ENCODE measurements at regions not wholly inside any gene's neighbourhood (a gene's known extent, or its start where the extent isn't known, plus 50 kb on each side); places are given as distances from the start of the nearest gene placed in this dataset.

DNA sequence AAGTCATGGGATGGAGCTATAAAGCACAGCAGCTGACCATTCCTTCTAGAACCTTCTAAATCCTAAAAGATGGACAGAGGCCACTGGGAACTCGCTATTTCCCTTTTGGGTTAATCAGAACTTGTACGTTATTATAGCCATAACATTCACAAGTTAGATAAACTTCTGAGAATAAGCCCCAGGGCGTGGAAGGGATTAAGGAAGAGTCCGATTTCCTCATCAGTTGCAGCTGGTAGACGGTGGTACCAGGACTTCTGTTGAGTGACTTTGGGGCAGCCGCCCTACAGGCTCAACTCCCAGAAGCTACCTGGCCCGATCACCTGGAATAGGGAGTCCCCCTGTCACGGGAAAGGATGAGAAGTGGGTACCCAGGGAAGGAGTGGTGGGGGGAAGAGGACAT, 370.1 kb upstream of the ZFHX3 start:
- dilution Hi-C loops (cut with HindIII; ENCODE audit: low sequenced_read_pairs, unreplicated experiment) (no loop called here), intact Hi-C loops (cut with micrococcal nuclease) (loop anchor here (10.0 kb wide), 1 partner anchor 363 kb away; no protein-coding TSS in a partner anchor), in situ Hi-C loops (cut with MboI; ENCODE audit: low sequenced_read_pairs) (no loop called here)
- no peaks in the 10 kb centered on the region for H3K79me1 ChIP-seq (ENCODE audit: low read depth in 1 of 2, low read length in 2 of 2)
- H3K9ac ChIP-seq (ENCODE audit: low read depth, low read length): no peak overlapping the region
- no peak overlapping the region for H2BK120ac ChIP-seq (ENCODE audit: low read depth, low read length)
- H4K20me1 ChIP-seq (ENCODE audit: insufficient read depth, low read length): no peaks in the 10 kb centered on the region
- no peak overlapping the region for H2BK15ac ChIP-seq (ENCODE audit: low read depth, low read length)
- no peaks in the 10 kb centered on the region for H3K36me3 ChIP-seq (ENCODE audit: control insufficient read depth, insufficient read depth, low read length)
- TF ChIP-seq, protein P1, sequence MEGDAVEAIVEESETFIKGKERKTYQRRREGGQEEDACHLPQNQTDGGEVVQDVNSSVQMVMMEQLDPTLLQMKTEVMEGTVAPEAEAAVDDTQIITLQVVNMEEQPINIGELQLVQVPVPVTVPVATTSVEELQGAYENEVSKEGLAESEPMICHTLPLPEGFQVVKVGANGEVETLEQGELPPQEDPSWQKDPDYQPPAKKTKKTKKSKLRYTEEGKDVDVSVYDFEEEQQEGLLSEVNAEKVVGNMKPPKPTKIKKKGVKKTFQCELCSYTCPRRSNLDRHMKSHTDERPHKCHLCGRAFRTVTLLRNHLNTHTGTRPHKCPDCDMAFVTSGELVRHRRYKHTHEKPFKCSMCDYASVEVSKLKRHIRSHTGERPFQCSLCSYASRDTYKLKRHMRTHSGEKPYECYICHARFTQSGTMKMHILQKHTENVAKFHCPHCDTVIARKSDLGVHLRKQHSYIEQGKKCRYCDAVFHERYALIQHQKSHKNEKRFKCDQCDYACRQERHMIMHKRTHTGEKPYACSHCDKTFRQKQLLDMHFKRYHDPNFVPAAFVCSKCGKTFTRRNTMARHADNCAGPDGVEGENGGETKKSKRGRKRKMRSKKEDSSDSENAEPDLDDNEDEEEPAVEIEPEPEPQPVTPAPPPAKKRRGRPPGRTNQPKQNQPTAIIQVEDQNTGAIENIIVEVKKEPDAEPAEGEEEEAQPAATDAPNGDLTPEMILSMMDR (conservative IDR thresholded peaks at IDR 0.05; ENCODE audit: low read depth, low read length): no peak
- TF ChIP-seq RAD21 (IDR thresholded peaks at IDR 0.05; ENCODE audit: low read length) (no peak), SMC3 (IDR thresholded peaks at IDR 0.05; ENCODE audit: low read depth, low read length) (no peak), POLR2A (IDR thresholded peaks at IDR 0.05; ENCODE audit: low read depth, low read length) (no peak), CHD1 (IDR thresholded peaks at IDR 0.05; ENCODE audit: low read depth, low read length) (no peak), FOS (IDR thresholded peaks at IDR 0.05; ENCODE audit: low read depth, low read length) (no peak), BHLHE40 (IDR thresholded peaks at IDR 0.05; ENCODE audit: low read depth, low read length) (no peak), MXI1 (IDR thresholded peaks at IDR 0.05; ENCODE audit: borderline replicate concordance, low read depth, low read length) (no peak), MAFK (IDR thresholded peaks at IDR 0.05; ENCODE audit: low read depth, low read length) (no peak), RCOR1 (IDR thresholded peaks at IDR 0.05; ENCODE audit: insufficient replicate concordance, low read length) (no peak)
- TF ChIP-seq, protein P2, sequence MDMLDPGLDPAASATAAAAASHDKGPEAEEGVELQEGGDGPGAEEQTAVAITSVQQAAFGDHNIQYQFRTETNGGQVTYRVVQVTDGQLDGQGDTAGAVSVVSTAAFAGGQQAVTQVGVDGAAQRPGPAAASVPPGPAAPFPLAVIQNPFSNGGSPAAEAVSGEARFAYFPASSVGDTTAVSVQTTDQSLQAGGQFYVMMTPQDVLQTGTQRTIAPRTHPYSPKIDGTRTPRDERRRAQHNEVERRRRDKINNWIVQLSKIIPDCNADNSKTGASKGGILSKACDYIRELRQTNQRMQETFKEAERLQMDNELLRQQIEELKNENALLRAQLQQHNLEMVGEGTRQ (IDR thresholded peaks at IDR 0.05; ENCODE audit: low read depth, low read length): no peak
- TF ChIP-seq, protein P3, sequence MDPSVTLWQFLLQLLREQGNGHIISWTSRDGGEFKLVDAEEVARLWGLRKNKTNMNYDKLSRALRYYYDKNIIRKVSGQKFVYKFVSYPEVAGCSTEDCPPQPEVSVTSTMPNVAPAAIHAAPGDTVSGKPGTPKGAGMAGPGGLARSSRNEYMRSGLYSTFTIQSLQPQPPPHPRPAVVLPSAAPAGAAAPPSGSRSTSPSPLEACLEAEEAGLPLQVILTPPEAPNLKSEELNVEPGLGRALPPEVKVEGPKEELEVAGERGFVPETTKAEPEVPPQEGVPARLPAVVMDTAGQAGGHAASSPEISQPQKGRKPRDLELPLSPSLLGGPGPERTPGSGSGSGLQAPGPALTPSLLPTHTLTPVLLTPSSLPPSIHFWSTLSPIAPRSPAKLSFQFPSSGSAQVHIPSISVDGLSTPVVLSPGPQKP (IDR thresholded peaks at IDR 0.05; ENCODE audit: borderline replicate concordance, low read depth, low read length): no peak
- ATAC-seq (ENCODE audit: low read depth): no peak
- H4K8ac ChIP-seq (ENCODE audit: low read depth in 2 of 2, low read length in 2 of 2): no peak overlapping the region
- peak overlapping the region; percentile 65; the same call in 1 of the 2 replicates for H3K18ac ChIP-seq (ENCODE audit: low read depth, low read length)
- no peak overlapping the region for H4K91ac ChIP-seq (ENCODE audit: insufficient read depth, low read depth, low read length)
- no peak overlapping the region for H3K4me3 ChIP-seq (ENCODE audit: insufficient read depth, low read depth, low read length)
- 20% methylated on average over 1 of the region's 8 CpGs; no CpG with 5 or more reads in 1 of the 2 experiments for WGBS, 2 experiments (ENCODE audit: extremely low coverage in 2 of 2, insufficient read length in 1 of 2)
- no TSS peak for BruUV-seq (replicated peaks)
- no peak overlapping the region for H2AK5ac ChIP-seq (ENCODE audit: low read depth, low read length)
- H2AK9ac ChIP-seq (replicated peaks; ENCODE audit: low read depth, low read length, poor library complexity): no peak overlapping the region
- H3K4me2 ChIP-seq (ENCODE audit: low read depth, low read length): peak overlapping the region; percentile 29; the same call in 1 of the 2 replicates
- H3K9me3 ChIP-seq (ENCODE audit: control insufficient read depth, insufficient read depth, low read length): no peaks in the 10 kb centered on the region
- H3K27me3 ChIP-seq (ENCODE audit: control insufficient read depth, insufficient read depth, low read length): no peaks in the 10 kb centered on the region
- no peak overlapping the region for H3K4ac ChIP-seq (ENCODE audit: low read depth, low read length)
- no peak overlapping the region for H3K14ac ChIP-seq (replicated peaks; ENCODE audit: low read depth, low read length)
- H2AFZ ChIP-seq (replicated peaks; ENCODE audit: low read length, poor library complexity): no peak overlapping the region
- peaks cover 7% of the 10 kb centered on the region; the same call in 1 of the 2 replicates for H3K4me1 ChIP-seq (ENCODE audit: control insufficient read depth, insufficient read depth, low read length)
- peak overlapping the region; percentile 12; the same call in 1 of the 2 replicates for H4K5ac ChIP-seq (ENCODE audit: low read depth, low read length)
- no peak overlapping the region for H2BK20ac ChIP-seq (ENCODE audit: low read depth, low read length)
- peak overlapping the region; percentile 92; the same call in 1 of the 2 replicates for H3K27ac ChIP-seq (ENCODE audit: insufficient read depth, low read length)
- no peak for DNase-seq
- POLR2A ChIA-PET (ENCODE audit: unreplicated experiment): interaction anchor here (0.6 kb wide), 1 partner anchor 1325 kb away, joined by 5 read pairs; the partner anchor contains the start of gene TXNL4B
- CTCF ChIA-PET: no interaction called here
- H3K23ac ChIP-seq (ENCODE audit: low read depth, low read length): no peak overlapping the region
- peak overlapping the region; percentile 24 for H2BK5ac ChIP-seq (ENCODE audit: low read depth, low read length, poor library complexity, severe bottlenecking)
- H3K56ac ChIP-seq (ENCODE audit: extremely low read depth, insufficient read depth, low read length): no peak overlapping the region
- no peaks in the 10 kb centered on the region for H3K9me1 ChIP-seq (ENCODE audit: insufficient read depth, low read length)
